Right forelimb (tissue), 1 donor: ENCODE measurements at regions not wholly inside any gene's neighbourhood (a gene's known extent, or its start where the extent isn't known, plus 50 kb on each side); places are given as distances from the start of the nearest gene placed in this dataset.

Source experiments
- DNase-seq: peaks from one replicate; pipeline ENCODE4 v3.0.0-alpha.2; 2018

DNA sequence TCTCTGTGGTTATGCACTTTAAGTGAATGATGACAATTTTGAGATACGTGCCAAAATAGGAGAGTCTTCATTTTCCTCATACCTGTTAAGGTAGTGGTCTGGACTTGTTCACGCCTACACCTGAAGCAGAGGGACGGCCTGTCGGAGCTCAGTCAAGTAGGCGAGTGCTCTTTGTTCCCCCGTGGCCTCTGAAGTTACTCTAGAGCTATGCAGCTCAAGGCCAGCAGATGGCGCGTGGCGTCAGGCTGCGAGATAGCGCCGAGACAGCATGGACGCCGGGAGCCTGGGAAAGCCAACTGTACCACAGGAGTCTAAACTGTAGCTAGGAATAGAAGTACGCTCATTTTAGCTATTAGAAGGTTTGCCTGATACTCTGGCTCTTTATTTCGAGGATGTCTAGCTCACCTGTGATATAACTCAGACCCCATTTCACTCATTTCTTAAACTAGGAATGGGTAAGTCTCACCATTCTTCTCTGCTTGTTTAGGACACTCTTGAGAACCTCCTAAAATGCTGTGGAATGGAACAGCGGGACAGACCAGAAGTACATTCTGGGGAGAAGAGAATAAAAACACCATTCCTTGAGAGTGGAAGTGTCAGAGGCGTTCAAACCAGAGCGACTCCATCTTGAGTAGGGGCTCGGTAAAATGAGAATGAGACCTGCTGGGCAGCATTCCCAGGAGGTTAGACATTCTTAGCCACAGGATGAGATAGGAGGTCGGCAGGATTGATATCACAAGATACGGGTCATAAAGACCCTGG lies 267.4 kb upstream of the HMGA2 start:
- DNase-seq: peak; percentile 88

DNA sequence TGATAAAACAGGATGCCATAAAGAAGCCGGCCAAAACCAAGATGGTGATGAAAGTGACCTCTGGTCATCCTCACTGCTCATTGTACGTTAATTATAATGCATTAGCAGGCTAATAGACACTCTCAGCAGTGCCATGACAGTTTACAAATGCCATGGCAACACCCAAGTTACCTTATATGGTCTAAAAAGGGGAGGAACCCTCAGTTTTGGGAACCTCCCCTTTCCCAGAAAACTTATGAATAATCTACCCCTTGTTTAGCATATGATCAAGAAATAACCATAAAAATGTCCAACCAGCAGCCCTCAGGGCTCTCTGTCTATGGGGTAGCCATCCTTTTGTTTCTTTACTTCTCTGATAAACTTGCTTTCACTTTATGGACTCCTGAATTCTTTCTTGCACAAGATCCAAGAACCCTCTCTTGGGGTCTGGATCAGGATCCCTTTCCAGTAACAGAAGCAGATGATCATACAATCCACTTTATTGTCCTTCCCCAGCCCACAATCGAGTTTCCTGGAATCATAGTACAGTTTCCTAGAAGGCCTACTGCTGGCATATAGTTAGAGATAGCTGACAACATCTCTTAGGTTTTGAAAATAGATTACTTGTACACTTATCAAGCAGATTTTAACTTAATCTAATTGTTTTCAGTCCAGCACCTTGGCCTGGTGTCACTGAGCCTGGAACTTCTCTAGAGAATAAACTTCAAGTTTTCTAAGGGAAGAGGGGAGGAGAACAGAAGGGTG lies 266.7 kb upstream of the HMGA2 start:
- DNase-seq: no peak

- DNase-seq: no peak
Observed at GRCh38 chr12:65560286-65560685, 264.0 kb upstream of the HMGA2 start.

GRCh38 chr12:65561798-65562382 lies 262.4 kb upstream of the HMGA2 start:
- no peak for DNase-seq

DNA sequence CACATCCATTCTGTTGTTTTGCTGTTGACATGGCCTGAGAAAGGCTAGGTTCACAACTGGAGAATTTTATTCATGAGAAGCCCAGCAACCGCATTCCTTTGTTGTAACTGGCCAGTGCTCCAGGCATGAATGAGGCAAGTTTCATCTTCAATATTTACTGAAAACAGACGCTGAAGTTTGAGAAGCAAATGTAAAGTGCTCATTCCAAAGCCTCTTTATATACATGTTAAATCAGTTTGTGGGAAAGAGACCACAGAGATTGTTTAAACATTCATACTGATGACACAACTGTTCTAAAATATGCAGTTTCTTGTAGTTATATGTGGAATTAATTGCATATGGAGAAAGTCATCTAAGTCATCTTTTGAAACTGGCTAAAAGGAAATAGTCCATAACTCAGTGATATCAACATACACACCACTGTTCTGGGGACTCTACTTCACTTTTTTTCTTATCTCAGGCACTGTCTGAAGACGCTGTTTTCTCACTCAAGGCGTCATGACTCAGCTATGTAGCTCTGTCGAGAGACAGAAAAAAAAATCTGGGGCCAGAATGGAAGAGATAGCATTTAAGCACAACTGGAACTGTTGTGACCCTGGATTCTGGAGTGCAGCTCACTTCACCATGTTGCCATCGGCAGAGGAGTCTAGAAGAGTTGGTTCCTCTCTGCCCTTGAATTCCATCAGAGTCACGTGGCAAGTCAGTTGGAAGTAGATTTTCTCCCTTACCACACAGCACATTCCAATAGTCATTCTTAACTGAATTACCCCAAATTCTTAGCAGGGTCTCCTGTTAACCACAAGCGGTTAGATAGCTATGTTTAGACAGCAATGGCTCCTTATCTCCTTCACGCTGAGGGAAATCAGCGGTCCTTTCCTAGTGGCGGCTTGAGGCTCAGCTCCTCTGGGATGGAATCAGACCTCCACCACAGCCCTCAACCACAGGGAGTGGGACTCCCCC lies 258.4 kb upstream of the HMGA2 start:
- DNase-seq: no peak

DNA sequence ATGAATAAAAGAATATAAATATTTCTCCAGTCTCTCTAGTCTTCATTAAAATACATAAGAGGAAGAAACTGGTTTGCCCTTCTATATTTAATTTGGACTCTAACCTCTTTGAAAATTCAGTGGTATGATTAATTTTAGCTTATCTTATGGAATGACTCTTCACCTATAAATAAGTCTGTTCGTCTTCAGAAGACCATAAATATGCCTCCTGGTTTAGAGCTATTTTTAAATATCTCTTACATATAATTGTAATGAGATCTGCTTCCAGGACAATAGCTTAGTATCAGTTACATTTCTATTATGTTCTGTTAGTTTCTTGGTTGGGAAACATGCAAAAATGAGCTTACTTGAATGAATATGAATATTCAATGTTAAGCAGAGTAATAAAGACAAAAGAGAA lies 257.5 kb upstream of the HMGA2 start:
- DNase-seq: no peak

DNA sequence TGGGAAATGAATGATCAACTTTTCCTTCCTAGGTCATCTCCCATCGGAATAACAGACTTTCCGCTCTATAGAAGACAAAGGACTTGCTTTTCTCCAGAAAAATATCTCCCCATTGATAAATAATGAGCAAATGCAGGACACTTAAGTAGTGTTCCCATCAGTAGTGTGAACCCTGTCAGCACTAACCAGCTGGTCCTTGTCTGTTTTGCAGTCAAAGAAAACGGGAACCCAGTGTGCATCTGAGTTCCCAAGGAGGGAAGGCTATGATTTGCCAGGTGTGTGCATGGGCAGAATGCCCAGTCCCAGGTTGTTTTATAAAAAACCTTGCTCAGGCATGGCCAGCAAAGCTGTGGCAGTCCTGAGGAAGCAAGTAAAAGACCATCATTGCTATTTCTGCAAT lies 256.5 kb upstream of the HMGA2 start:
- no peak for DNase-seq

DNA sequence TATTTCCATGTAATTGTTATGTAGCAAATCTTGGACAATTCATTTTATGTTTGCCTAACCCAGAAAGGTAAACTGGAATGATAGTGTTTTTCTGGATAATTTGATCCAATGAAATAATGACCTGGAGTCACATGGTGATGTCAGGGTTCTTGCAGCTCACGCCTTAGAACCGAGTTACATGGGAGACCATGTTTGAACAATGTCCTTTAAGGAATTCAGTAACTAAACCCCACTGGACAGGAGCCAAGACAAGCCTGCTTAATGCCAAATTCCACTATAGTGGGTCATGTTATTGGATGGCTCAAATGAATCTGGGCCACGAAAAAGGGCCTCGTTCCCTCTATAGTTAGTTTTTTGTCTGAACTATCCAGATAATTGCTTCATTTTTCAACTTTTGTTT lies 255.8 kb upstream of the HMGA2 start:
- DNase-seq: no peak

GRCh38 chr12:65570451-65571130 lies 253.7 kb upstream of the HMGA2 start:
- DNase-seq: no peak

DNA sequence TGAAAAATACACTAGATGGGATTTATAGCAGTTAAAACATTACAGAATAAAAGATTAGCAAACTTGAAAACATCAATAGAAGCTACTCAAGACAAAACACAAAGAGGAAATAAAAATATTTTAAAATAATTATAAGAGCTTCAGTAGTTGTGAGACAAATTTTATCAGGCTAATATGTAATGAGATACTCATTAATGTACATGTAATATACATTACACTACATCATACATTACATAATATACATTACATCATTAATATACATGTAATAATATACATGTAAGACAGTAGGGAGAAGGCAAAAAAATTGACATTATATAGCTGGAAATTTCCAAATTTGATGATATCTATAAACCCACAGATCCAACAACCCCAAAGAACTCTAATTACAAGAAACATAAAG lies 249.4 kb upstream of the HMGA2 start:
- DNase-seq: no peak

GRCh38 chr12:65584016-65584415 lies 240.3 kb upstream of the HMGA2 start:
- DNase-seq: no peak

- no peak for DNase-seq
Observed at GRCh38 chr12:65585648-65586602, 238.4 kb upstream of the HMGA2 start.

GRCh38 chr12:65586796-65587195 lies 237.5 kb upstream of the HMGA2 start:
- no peak for DNase-seq

- DNase-seq: no peak
Observed at GRCh38 chr12:65590318-65590717, 234.0 kb upstream of the HMGA2 start.

DNA sequence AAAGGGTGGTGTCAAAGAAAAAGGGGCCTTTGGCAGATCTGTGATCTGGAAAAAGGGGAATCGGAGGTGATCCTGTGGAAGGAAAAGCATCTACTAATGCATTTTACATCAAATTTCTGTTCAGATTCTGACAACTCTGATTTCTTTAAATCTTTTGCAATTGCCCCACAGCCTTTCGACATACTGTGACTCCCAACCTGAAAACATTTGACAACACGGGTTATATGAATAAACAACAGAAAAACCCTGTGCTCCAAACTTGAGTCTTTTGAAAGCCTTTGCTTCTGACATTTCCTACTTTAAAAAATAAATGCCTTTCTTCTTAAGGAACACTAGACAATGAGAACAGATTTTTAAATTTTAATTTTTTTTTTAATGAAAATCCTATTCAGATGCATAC lies 231.9 kb upstream of the HMGA2 start:
- no peak for DNase-seq

- DNase-seq: no peak
Observed at GRCh38 chr12:65593239-65593701, 231.0 kb upstream of the HMGA2 start.

DNA sequence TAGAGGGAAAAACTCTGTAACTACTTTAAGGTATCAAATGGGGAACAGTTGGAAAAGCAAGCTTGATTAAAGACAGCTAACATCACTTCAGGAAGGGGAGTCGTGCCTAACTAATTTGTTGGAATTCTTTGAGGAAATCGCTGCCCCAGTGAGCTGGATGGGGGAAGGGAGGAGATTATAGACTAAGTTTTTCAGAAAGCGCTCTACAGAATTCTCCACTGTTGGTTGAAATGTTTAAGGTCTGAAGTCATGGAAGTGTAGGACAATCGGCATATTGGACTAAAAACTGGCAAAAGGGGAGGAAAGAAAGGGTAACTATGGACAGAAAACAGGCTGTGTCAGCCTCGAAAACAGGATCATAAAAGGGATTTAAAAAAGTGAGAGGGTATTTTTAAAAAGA lies 229.9 kb upstream of the HMGA2 start:
- DNase-seq: no peak

DNA sequence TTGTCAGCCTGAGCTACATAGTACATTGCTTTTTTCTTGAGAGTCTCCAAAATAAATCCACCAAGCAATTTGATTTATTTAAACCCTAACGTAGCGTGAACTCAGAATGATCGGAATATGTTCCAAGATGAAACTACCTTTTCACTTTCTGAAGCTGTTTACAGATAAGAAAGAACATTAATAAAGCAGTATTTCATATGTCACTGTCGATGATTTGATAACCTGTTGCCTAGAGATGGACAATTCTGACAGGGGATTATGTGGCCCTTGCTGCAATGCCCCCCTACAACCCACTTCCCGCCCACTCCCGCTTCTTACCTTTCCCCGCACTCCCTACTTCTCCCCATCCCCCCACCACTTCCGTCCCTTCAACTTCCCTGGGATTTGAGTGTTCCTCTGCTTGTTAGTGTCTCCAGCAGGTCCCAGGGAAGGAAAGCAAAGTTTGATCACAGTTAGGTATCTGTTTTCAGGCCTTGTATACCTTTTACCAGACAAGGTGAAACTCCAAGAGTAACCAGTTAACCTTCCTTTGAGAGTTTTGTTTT lies 229.2 kb upstream of the HMGA2 start:
- no peak for DNase-seq

DNA sequence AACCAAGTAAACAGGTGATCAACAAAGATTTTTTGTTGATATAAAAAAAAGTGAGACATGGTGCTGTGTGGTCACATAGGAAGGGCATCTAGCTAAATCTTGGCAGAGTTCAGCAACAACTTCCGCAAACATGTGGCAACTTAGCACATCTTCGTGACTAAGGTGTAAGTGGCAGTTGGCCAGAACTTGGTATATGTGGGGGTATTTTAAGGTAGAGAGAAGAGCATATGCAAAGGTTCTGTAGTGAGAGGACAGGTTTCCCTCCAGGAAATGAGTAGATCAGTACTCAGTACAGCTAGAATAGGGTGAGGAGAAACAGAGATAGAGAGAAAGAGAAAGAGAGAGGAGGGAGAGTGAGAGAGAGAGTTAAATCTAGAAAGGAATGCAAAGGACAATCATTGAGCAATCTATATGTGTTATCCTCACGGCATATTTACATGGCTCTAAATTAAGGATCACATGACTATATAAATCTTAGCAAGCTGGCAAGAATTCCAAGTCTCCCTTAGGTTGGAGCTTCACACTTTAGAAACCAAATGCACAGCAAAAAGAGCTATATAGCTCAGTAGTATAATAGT lies 227.7 kb upstream of the HMGA2 start:
- no peak for DNase-seq

GRCh38 chr12:65597527-65597926 lies 226.8 kb upstream of the HMGA2 start:
- no peak for DNase-seq
